ENCODE measurements at regions not wholly inside any gene's neighbourhood (a gene's known extent, or its start where the extent isn't known, plus 50 kb on each side); places are given as distances from the start of the nearest gene placed in this dataset.
"Not testable (repeated sequence)": the region's sequence is repeated elsewhere in the genome, so short reads cannot be mapped to it uniquely, and the experiment has no call there.

- Mint-ChIP-seq H3K27ac (no peak overlapping the region), H3K4me3 (no peak overlapping the region), H3K9me3 (peaks cover 0 to 5% (median under 1%) of the 10 kb centered on the region in 7 donors), H3K27me3 (peaks cover 4% of the 10 kb centered on the region), H3K4me1 (no peaks in the 10 kb centered on the region), H3K36me3 (no peaks in the 10 kb centered on the region)
- Histone ChIP-seq H3K4me1 (ENCODE audit: control insufficient read depth, insufficient read depth, low read length, poor library complexity, severe bottlenecking) (no peaks in the 10 kb centered on the region), H3K36me3 (ENCODE audit: control insufficient read depth, insufficient read depth, low read length) (no peaks in the 10 kb centered on the region), H3K27ac (ENCODE audit: insufficient read depth, low read length, poor library complexity, severe bottlenecking) (no peak overlapping the region), H3K4me3 (ENCODE audit: low read depth, low read length) (no peak overlapping the region), H3K9me3 (ENCODE audit: control insufficient read depth in 2 of 2, low read length in 2 of 2) (no peaks in the 10 kb centered on the region), H3K27me3 (ENCODE audit: control insufficient read depth, insufficient read depth, low read length) (no peaks in the 10 kb centered on the region)
- DNase-seq (no peak), ATAC-seq (ENCODE audit: low read depth in 2 of 2) (no peak)
Observed at GRCh38 chr6:56724455-56724854, 81.8 kb upstream of the DST start.

DNA sequence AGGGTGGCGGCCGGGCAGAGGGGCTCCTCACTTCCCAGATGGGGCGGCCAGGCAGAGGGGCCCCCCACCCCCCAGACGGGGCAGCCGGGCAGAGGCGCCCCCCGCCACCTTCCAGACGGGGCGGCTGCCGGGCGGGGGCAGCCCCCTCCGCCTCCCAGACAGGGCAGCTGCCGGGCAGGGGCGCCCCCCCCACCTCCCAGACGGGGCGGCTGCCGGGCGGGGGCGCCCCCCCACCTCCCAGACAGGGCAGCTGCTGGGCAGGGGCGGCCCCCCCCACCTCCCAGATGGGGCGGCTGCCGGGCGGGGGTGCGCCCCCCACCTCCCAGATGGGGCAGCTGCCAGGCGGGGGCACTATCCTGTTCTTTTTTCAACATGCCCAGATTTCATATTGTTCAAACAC is 78.2 kb upstream of the DST start:
- Mint-ChIP-seq H3K4me3 (no peak overlapping the region), H3K4me1 (no peaks in the 10 kb centered on the region), H3K36me3 (no peaks in the 10 kb centered on the region), H3K9me3 (peaks cover 0 to 9% (median 3%) of the 10 kb centered on the region in 7 donors), H3K27me3 (peaks cover 4% of the 10 kb centered on the region), H3K27ac (no peak overlapping the region)
- H3K36me3 ChIP-seq (ENCODE audit: control insufficient read depth, insufficient read depth, low read length), result no peaks in the 10 kb centered on the region
- no peak overlapping the region for H3K27ac ChIP-seq (ENCODE audit: insufficient read depth, low read length, poor library complexity, severe bottlenecking)
- no peak for DNase-seq
- no peak for ATAC-seq (ENCODE audit: low read depth in 2 of 2)
- H3K9me3 ChIP-seq (ENCODE audit: control insufficient read depth in 2 of 2, low read length in 2 of 2), result no peaks in the 10 kb centered on the region
- no peak overlapping the region for H3K4me3 ChIP-seq (ENCODE audit: low read depth, low read length)
- no peaks in the 10 kb centered on the region for H3K4me1 ChIP-seq (ENCODE audit: control insufficient read depth, insufficient read depth, low read length, poor library complexity, severe bottlenecking)
- no peaks in the 10 kb centered on the region for H3K27me3 ChIP-seq (ENCODE audit: control insufficient read depth, insufficient read depth, low read length)

GRCh38 chr6:56720202-56720601 is 77.5 kb upstream of the DST start:
- not testable (repeated sequence) for H3K9me3 Mint-ChIP-seq; H3K9me3 ChIP-seq (ENCODE audit: control insufficient read depth in 2 of 2, low read length in 2 of 2); H3K4me1 ChIP-seq (ENCODE audit: control insufficient read depth, insufficient read depth, low read length, poor library complexity, severe bottlenecking); H3K27ac Mint-ChIP-seq; DNase-seq; H3K4me1 Mint-ChIP-seq; H3K4me3 ChIP-seq (ENCODE audit: low read depth, low read length); H3K27me3 ChIP-seq (ENCODE audit: control insufficient read depth, insufficient read depth, low read length); H3K36me3 ChIP-seq (ENCODE audit: control insufficient read depth, insufficient read depth, low read length); ATAC-seq (ENCODE audit: low read depth in 2 of 2); H3K27me3 Mint-ChIP-seq; H3K27ac ChIP-seq (ENCODE audit: insufficient read depth, low read length, poor library complexity, severe bottlenecking); H3K4me3 Mint-ChIP-seq; H3K36me3 Mint-ChIP-seq

DNA sequence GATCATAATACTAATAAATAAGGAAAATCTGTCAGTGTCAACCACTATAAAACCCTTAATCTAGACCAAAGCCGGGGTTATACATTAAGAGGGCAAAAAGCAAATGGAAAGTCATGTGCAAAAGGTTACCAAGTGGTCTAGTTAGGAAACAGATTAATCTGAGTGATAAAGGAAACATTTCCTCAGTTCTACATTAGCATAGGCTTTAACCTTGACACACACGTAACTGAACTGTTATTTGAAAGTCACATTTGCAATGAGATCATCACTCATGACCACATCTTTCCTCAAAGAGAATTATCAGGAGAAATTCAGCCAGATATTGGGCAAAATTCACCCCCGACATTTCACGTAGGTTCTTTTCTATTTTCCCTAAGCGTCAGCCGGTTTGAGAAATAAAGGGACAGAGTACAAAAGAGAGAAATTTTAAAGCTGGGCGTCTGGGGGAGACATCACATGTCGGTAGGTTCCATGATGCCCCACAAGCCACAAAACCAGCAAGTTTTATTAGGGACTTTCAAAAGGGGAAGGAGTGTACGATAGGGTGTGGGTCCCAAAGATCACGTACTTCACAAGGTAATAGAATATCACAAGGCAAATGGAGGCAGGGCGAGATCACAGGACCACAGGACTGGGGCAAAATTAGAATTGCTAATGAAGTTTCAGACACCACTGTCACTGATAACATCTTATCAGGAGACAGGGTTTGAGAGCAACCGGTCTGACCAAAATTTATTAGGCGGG is 76.8 kb upstream of the DST start:
- H3K4me3 ChIP-seq (ENCODE audit: low read depth, low read length); H3K4me3 Mint-ChIP-seq; H3K27me3 ChIP-seq (ENCODE audit: control insufficient read depth, insufficient read depth, low read length); H3K9me3 Mint-ChIP-seq; ATAC-seq (ENCODE audit: low read depth in 2 of 2); H3K4me1 Mint-ChIP-seq; H3K9me3 ChIP-seq (ENCODE audit: control insufficient read depth in 2 of 2, low read length in 2 of 2); H3K36me3 Mint-ChIP-seq; H3K27ac Mint-ChIP-seq; H3K27ac ChIP-seq (ENCODE audit: insufficient read depth, low read length, poor library complexity, severe bottlenecking); H3K4me1 ChIP-seq (ENCODE audit: control insufficient read depth, insufficient read depth, low read length, poor library complexity, severe bottlenecking); DNase-seq; H3K27me3 Mint-ChIP-seq; H3K36me3 ChIP-seq (ENCODE audit: control insufficient read depth, insufficient read depth, low read length): not testable (repeated sequence)

- Histone ChIP-seq H3K36me3 (ENCODE audit: control insufficient read depth, insufficient read depth, low read length) (no peaks in the 10 kb centered on the region), H3K27ac (ENCODE audit: insufficient read depth, low read length, poor library complexity, severe bottlenecking) (no peak overlapping the region), H3K4me1 (ENCODE audit: control insufficient read depth, insufficient read depth, low read length, poor library complexity, severe bottlenecking) (no peaks in the 10 kb centered on the region), H3K9me3 (ENCODE audit: control insufficient read depth in 2 of 2, low read length in 2 of 2) (no peaks in the 10 kb centered on the region), H3K27me3 (ENCODE audit: control insufficient read depth, insufficient read depth, low read length) (no peaks in the 10 kb centered on the region), H3K4me3 (ENCODE audit: low read depth, low read length) (no peak overlapping the region)
- no peaks in the 10 kb centered on the region for H3K4me1 Mint-ChIP-seq
- no peaks in the 10 kb centered on the region for H3K27me3 Mint-ChIP-seq
- DNase-seq, result no peak
- peaks cover 0 to 9% (median 3%) of the 10 kb centered on the region in 7 donors for H3K9me3 Mint-ChIP-seq
- H3K36me3 Mint-ChIP-seq, result no peaks in the 10 kb centered on the region
- H3K27ac Mint-ChIP-seq, result no peak overlapping the region
- no peak for ATAC-seq (ENCODE audit: low read depth in 2 of 2)
- H3K4me3 Mint-ChIP-seq, result no peak overlapping the region
Observed at GRCh38 chr6:56718236-56718635, 75.5 kb upstream of the DST start.

DNA sequence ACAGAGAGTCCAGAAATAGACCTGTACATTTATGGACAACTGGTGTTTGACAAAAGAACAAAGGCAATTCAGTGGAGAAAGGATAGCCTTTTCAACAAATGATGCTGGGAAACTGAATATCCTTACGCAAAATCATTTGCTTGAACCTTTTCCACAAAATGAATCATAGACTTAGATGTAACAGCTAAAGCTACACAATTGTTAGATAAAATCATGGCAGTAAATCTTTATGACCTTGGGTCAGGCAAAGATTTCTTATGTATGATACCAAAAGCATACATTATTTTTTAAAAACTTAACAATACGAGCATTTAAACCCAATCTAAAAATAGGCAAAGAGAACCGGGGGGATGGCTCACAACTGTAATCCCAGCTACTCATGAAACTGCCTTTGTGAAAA is 73.5 kb upstream of the DST start:
- H3K27ac Mint-ChIP-seq, result no peak overlapping the region
- H3K27ac ChIP-seq (ENCODE audit: insufficient read depth, low read length, poor library complexity, severe bottlenecking), result no peak overlapping the region
- no peaks in the 10 kb centered on the region for H3K4me1 Mint-ChIP-seq
- H3K4me3 Mint-ChIP-seq, result no peak overlapping the region
- no peaks in the 10 kb centered on the region for H3K36me3 ChIP-seq (ENCODE audit: control insufficient read depth, insufficient read depth, low read length)
- no peaks in the 10 kb centered on the region for H3K4me1 ChIP-seq (ENCODE audit: control insufficient read depth, insufficient read depth, low read length, poor library complexity, severe bottlenecking)
- H3K9me3 ChIP-seq (ENCODE audit: control insufficient read depth in 2 of 2, low read length in 2 of 2), result no peaks in the 10 kb centered on the region
- no peak for DNase-seq
- H3K4me3 ChIP-seq (ENCODE audit: low read depth, low read length), result no peak overlapping the region
- H3K27me3 ChIP-seq (ENCODE audit: control insufficient read depth, insufficient read depth, low read length), result no peaks in the 10 kb centered on the region
- peaks cover 0 to 9% (median 2%) of the 10 kb centered on the region in 7 donors for H3K9me3 Mint-ChIP-seq
- no peaks in the 10 kb centered on the region for H3K27me3 Mint-ChIP-seq
- no peaks in the 10 kb centered on the region for H3K36me3 Mint-ChIP-seq
- ATAC-seq (ENCODE audit: low read depth in 2 of 2), result no peak

DNA sequence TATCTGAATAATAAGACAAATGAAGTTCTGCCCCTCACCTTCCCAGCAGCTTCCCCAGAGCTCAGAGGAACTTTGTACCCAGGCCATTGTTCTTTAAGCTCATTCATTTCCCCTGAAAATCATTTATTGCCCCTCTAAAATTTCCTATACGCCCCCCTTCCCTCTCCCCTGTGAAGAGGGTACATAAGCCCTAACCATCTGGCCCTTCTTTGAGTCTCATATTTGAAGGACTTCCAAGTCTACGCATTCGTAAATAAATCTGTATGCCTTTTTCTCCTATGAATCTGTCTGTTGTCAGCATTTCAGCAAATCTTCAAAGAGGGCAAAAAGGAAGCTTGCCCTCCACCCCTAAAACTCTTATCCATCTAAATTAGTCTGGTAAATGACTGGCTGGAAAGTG is 73.1 kb upstream of the DST start:
- H3K9me3 ChIP-seq (ENCODE audit: control insufficient read depth in 2 of 2, low read length in 2 of 2), result no peaks in the 10 kb centered on the region
- no peaks in the 10 kb centered on the region for H3K36me3 ChIP-seq (ENCODE audit: control insufficient read depth, insufficient read depth, low read length)
- ATAC-seq (ENCODE audit: low read depth in 2 of 2) (no peak), DNase-seq (no peak)
- no peaks in the 10 kb centered on the region for H3K4me1 ChIP-seq (ENCODE audit: control insufficient read depth, insufficient read depth, low read length, poor library complexity, severe bottlenecking)
- Mint-ChIP-seq H3K4me3 (no peak overlapping the region), H3K9me3 (peaks cover 0 to 9% (median 2%) of the 10 kb centered on the region in 7 donors), H3K4me1 (no peaks in the 10 kb centered on the region), H3K36me3 (no peaks in the 10 kb centered on the region), H3K27me3 (no peaks in the 10 kb centered on the region), H3K27ac (peak overlapping the region in 1 of 3 donors; percentile 78)
- H3K27me3 ChIP-seq (ENCODE audit: control insufficient read depth, insufficient read depth, low read length), result no peaks in the 10 kb centered on the region
- H3K4me3 ChIP-seq (ENCODE audit: low read depth, low read length), result no peak overlapping the region
- H3K27ac ChIP-seq (ENCODE audit: insufficient read depth, low read length, poor library complexity, severe bottlenecking), result no peak overlapping the region

DNA sequence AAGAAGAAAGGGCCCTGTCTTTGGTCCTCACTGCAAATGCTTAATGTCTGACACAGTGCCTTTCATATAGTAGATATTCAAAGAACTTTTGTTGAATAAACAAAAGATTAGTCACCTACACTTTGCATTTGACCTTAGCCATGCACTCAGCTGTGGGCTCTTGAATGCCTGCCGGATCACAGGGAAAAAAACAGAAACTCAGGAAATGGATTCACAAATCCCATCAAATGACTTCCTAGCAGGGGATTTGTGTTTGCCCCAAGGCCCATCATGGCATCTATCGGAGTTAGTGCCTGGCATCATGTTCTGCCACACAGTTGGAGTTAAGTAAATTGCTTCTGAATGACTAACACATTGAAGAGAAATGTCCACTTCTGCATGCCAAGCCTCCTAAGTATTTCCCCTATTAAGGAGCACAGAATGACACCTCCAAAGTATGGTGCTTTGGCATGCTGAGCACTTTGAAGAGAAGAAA is 72.3 kb upstream of the DST start:
- H3K9me3 Mint-ChIP-seq, result peaks cover 0 to 9% (median 2%) of the 10 kb centered on the region in 7 donors
- Histone ChIP-seq H3K27ac (ENCODE audit: insufficient read depth, low read length, poor library complexity, severe bottlenecking) (no peak overlapping the region), H3K36me3 (ENCODE audit: control insufficient read depth, insufficient read depth, low read length) (no peaks in the 10 kb centered on the region), H3K9me3 (ENCODE audit: control insufficient read depth in 2 of 2, low read length in 2 of 2) (no peaks in the 10 kb centered on the region), H3K27me3 (ENCODE audit: control insufficient read depth, insufficient read depth, low read length) (no peaks in the 10 kb centered on the region), H3K4me1 (ENCODE audit: control insufficient read depth, insufficient read depth, low read length, poor library complexity, severe bottlenecking) (no peaks in the 10 kb centered on the region), H3K4me3 (ENCODE audit: low read depth, low read length) (no peak overlapping the region)
- no peaks in the 10 kb centered on the region for H3K27me3 Mint-ChIP-seq
- no peaks in the 10 kb centered on the region for H3K36me3 Mint-ChIP-seq
- ATAC-seq (ENCODE audit: low read depth in 2 of 2) (no peak), DNase-seq (no peak)
- no peak overlapping the region for H3K4me3 Mint-ChIP-seq
- H3K27ac Mint-ChIP-seq, result peak overlapping the region in 1 of 3 donors; percentile 58
- H3K4me1 Mint-ChIP-seq, result no peaks in the 10 kb centered on the region

Data from CD4-positive, CD25-positive, alpha-beta regulatory T cell (primary cell).